OCI-LY3 (cell line): ENCODE measurements at regions not wholly inside any gene's neighbourhood (a gene's known extent, or its start where the extent isn't known, plus 50 kb on each side); places are given as distances from the start of the nearest gene placed in this dataset.

Experiments
- CTCF ChIP-seq: fragments of 200-600, 300-600 bp; sonication (generic); IDR thresholded peaks from 2 replicates; pipeline ENCODE4 v1.5.1; 2014; ENCODE audit warnings: antibody characterized with exemption, low read length, low read depth
- EZH2phosphoT487 ChIP-seq: fragments of 200-600 bp; shearing (Covaris generic); IDR thresholded peaks from 2 replicates; pipeline ENCODE4 v1.6.1; 2018; ENCODE audit warnings: antibody characterized with exemption, mixed run types, low read depth

DNA sequence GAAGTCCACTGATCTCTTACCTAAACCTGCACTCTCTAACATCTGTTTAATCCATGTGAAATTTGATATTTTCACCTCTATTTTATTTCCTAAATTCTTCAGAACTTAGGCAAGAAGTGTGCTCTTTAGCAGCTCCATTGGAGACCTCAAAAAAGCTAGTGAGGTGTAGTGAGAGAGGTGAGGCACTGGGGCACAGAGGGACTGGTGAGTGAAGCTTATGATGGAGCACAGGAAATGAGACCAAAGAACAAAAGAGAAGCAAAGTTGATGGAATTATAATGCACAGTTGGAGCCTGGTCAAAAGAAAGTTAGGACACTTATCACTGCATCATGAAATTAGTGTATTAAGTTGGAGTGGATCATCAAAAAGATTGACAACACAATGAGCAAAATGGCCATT, 1050.7 kb upstream of the NRXN1 start:
- TF ChIP-seq CTCF: no peak
- no peak for TF ChIP-seq EZH2phosphoT487
